ENCODE measurements at regions not wholly inside any gene's neighbourhood (a gene's known extent, or its start where the extent isn't known, plus 50 kb on each side); places are given as distances from the start of the nearest gene placed in this dataset.

- in situ Hi-C loops (cut with HindIII; ENCODE audit: low pct_unique_long_range_greater_than_20kb, low sequenced_read_pairs), result no loop called here
- no peak for DNase-seq (ENCODE audit: low read depth)
These were observed 133.6 kb upstream of the GRPR start for GRCh38 chrX:15989716-15990115.

- in situ Hi-C loops (cut with HindIII; ENCODE audit: low pct_unique_long_range_greater_than_20kb, low sequenced_read_pairs), result no loop called here
These were observed 134.3 kb upstream of the AP1S2 start for GRCh38 chrX:15988661-15989603.

GRCh38 chrX:15985937-15986336 is 131.3 kb upstream of the AP1S2 start:
- DNase-seq (ENCODE audit: low read depth), result no peak
- in situ Hi-C loops (cut with HindIII; ENCODE audit: low pct_unique_long_range_greater_than_20kb, low sequenced_read_pairs), result no loop called here

More at GRCh38 chrX:15988661-15989603, 134.3 kb upstream of the AP1S2 start:
- peak; percentile 19 for DNase-seq (ENCODE audit: low read depth)

DNA sequence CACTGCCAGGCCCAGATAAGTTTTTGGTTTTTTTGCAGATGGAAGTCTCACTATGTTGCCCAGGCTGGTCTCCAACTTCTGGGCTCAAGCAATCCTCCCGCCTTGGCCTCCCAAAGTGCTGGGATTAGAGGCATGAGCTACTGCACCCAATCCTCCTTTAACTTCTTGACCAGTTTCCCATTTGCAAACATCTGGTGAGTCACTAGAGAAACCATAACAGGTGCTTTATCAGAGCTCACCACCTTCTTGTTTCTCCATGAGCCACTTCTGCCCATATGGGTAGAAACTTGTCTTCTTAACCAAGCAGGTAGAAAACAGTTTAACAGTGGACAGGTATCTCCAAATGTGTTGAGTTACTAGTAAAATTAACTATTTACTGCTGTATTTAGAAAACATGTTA is 128.4 kb upstream of the AP1S2 start:
- no peak for DNase-seq (ENCODE audit: low read depth)
- in situ Hi-C loops (cut with HindIII; ENCODE audit: low pct_unique_long_range_greater_than_20kb, low sequenced_read_pairs), result no loop called here

DNA sequence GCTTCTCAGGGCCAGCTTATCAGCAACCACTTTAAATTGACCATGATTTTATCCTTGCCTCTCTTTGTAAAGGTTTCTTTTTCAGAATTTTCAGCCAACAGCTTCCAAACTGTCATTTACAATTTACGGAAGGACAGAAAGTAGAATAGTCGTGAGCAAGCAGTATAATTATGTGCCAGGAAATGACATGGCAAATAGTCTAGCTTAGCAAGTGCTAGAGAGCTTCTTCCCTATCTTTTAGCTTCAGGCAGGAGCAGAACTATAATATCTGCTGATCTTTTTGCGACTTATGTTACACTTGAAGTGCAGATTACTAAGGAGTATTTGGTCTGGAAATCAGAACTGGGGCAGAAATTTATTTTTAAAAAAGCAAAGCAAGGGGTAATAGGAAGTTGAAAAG is 123.0 kb upstream of the AP1S2 start:
- no peak for DNase-seq (ENCODE audit: low read depth)
- in situ Hi-C loops (cut with HindIII; ENCODE audit: low pct_unique_long_range_greater_than_20kb, low sequenced_read_pairs), result no loop called here

- in situ Hi-C loops (cut with HindIII; ENCODE audit: low pct_unique_long_range_greater_than_20kb, low sequenced_read_pairs), result no loop called here
- DNase-seq (ENCODE audit: low read depth), result no peak
These were observed 121.8 kb upstream of the AP1S2 start for GRCh38 chrX:15976396-15976795.

DNA sequence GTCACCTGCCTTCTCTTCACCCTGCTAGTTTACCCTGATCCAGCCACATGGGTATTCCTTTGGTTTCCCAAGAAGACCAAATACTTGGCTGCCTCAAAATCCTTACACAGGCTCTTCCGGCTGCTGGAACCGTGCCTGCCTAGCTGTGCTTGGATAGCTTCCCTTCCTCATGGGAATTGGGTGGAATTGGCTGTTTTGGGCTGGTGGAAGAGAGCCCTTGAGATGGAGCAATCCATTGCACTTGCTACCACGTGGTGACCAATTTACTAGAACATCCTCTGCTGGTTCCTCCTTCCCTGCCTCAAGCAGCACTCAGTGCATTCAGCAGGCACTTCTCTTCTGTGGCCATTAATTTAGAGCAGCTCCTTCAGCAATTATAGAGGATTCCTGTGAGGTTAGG is 119.3 kb upstream of the AP1S2 start:
- in situ Hi-C loops (cut with HindIII; ENCODE audit: low pct_unique_long_range_greater_than_20kb, low sequenced_read_pairs), result no loop called here
- DNase-seq (ENCODE audit: low read depth), result no peak

DNA sequence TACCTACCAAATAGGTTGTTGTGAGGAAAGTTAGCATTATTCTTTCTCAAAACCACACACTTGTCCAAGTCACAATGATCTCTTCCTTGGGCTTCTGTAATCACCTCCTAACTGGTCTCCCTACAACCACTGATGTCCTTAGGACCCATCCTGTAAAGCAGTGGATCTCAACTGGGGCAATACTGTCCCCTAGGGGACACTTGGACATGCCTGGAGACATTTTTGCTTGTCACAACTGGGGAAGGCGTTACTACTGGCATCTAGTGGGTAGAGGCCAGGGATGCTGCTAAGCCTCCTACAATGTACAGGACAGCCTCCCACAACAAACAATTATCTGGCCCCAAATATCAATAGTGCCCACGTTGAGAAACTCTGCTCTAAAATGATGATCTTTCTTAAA is 118.7 kb upstream of the AP1S2 start:
- in situ Hi-C loops (cut with HindIII; ENCODE audit: low pct_unique_long_range_greater_than_20kb, low sequenced_read_pairs), result no loop called here
- DNase-seq (ENCODE audit: low read depth), result peak; percentile 9

- DNase-seq (ENCODE audit: low read depth), result no peak
- in situ Hi-C loops (cut with HindIII; ENCODE audit: low pct_unique_long_range_greater_than_20kb, low sequenced_read_pairs), result no loop called here
These were observed 117.1 kb upstream of the AP1S2 start for GRCh38 chrX:15971696-15972095.

DNA sequence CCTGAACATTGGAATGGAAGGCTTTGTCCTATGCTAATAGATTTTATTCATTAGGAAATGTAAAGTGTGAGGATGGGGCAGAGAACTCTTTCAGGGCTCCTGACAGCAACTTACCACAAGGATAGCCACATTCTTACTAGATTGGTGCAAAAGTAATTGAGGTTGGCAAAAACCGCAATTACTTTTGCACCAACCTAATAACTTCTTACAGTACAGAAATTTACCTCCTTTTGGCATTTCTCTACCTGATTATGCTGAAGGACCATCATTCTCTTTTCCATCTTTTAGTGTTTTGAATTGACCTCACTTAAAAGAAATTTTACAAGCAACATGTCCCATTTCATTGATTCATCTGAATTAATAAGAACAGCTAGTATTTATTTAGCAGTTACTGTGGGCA is 109.2 kb upstream of the AP1S2 start:
- no peak for DNase-seq (ENCODE audit: low read depth)
- in situ Hi-C loops (cut with HindIII; ENCODE audit: low pct_unique_long_range_greater_than_20kb, low sequenced_read_pairs), result no loop called here

DNA sequence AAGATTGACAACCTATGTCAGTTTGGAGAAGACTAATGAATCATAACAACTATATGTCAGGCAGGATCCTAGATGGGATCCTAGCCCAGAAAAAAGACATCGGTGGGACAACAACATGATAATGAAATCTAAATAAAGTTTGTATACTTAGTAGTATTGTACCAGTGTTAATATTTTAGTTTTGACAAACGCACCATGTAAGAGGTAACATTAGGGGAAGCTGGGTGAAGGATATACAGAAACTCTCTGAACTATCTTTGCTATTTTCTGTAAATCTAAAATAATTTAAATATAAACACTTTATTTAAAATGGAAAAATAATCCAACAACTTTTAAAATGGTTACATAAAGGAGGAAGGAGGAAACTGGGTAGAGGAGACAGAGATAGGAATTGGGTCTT is 105.6 kb upstream of the AP1S2 start:
- DNase-seq (ENCODE audit: low read depth), result no peak
- in situ Hi-C loops (cut with HindIII; ENCODE audit: low pct_unique_long_range_greater_than_20kb, low sequenced_read_pairs), result no loop called here

DNA sequence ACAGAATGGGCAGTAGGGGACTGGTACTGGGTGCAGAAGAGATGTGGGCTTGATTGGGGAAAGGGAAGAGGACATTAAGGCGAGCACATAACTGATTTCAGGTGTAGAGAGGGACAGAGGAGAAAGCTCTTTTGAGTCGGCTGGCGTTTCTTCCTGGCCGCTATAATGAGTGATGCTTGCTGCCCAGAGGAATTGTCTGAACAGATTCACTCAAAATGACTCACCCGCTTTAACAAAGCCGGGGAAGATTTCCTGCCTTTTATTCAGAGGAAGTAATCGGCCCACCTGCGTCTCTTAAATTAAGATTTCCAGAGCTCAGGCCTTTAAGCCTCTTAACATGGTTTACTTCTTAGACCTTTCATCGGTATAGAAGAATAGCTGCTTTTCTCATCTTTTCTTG is 102.1 kb upstream of the AP1S2 start:
- no peak for DNase-seq (ENCODE audit: low read depth)
- in situ Hi-C loops (cut with HindIII; ENCODE audit: low pct_unique_long_range_greater_than_20kb, low sequenced_read_pairs), result no loop called here

DNA sequence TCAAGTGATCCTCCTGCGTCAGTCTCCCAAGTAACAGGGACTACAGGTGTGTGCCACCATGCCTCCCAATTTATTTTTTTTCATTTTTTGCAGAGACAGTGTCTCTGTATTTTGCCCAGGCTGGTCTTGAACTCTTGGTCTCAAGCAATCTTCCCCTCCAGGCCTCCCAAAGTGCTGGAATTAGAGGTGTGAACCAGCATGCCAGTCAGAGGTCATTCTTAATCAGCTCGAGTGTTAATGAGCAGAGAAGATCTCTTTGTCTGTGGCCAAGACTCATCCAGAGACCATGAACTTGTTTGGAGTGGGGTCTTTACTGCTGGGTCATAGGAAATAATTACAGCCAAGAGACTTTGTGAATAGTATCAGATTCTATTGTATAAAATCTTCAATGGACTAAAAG is 99.2 kb upstream of the AP1S2 start:
- in situ Hi-C loops (cut with HindIII; ENCODE audit: low pct_unique_long_range_greater_than_20kb, low sequenced_read_pairs), result no loop called here
- no peak for DNase-seq (ENCODE audit: low read depth)

- in situ Hi-C loops (cut with HindIII; ENCODE audit: low pct_unique_long_range_greater_than_20kb, low sequenced_read_pairs), result no loop called here
- no peak for DNase-seq (ENCODE audit: low read depth)
These were observed 97.6 kb upstream of the AP1S2 start for GRCh38 chrX:15952212-15952611.

GRCh38 chrX:15948318-15948660 is 93.7 kb upstream of the AP1S2 start:
- DNase-seq (ENCODE audit: low read depth), result no peak
- in situ Hi-C loops (cut with HindIII; ENCODE audit: low pct_unique_long_range_greater_than_20kb, low sequenced_read_pairs), result no loop called here

- DNase-seq (ENCODE audit: low read depth), result peak; percentile 16
- in situ Hi-C loops (cut with HindIII; ENCODE audit: low pct_unique_long_range_greater_than_20kb, low sequenced_read_pairs), result no loop called here
These were observed 93.2 kb upstream of the AP1S2 start for GRCh38 chrX:15947648-15948317.

DNA sequence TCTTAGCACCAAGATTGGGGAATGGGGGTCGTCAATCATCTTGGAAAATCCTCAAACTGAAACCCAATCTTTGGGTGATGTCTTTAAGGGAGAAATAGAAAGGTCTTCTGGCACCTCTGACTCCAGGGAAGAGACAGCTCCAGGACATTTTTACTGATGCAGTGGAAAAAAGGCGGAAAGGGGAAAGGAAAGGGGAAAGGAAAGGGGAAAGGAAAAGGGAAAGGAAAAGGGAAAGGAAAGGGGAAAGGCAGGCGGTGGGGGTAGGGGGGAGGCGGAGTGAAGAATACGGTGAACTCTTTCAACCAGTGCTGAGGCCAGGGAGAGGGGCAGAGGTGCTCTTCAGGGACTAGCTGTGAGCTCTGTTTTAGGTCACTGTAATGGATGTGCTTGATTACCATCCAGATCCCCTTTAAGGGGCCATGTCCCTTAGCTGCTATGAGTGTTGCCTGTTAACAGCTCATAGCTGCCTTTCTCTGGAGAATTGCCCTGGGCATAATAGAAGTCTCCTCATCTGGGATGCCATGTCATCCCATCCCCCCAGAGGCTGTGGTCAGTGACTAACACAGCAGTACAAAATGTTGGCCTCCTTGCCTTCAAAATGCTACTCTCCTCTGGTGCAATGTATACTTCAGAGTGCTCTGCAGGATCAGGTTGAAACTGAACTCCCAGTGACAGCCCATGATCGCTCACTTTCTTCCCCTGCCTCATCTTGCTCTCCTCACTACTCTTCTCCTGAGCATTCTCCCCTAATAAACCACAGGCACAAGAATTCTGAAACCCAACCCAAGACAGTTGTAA is 92.4 kb upstream of the AP1S2 start:
- in situ Hi-C loops (cut with HindIII; ENCODE audit: low pct_unique_long_range_greater_than_20kb, low sequenced_read_pairs), result no loop called here
- DNase-seq (ENCODE audit: low read depth), result peak; percentile 22

- no peak for DNase-seq (ENCODE audit: low read depth)
- in situ Hi-C loops (cut with HindIII; ENCODE audit: low pct_unique_long_range_greater_than_20kb, low sequenced_read_pairs), result no loop called here
These were observed 88.8 kb upstream of the AP1S2 start for GRCh38 chrX:15943391-15943790.

- in situ Hi-C loops (cut with HindIII; ENCODE audit: low pct_unique_long_range_greater_than_20kb, low sequenced_read_pairs), result no loop called here
- no peak for DNase-seq (ENCODE audit: low read depth)
These were observed 87.7 kb upstream of the AP1S2 start for GRCh38 chrX:15942307-15942706.
